Cardiac septum (tissue), 1 donor: ENCODE measurements at regions not wholly inside any gene's neighbourhood (a gene's known extent, or its start where the extent isn't known, plus 50 kb on each side); places are given as distances from the start of the nearest gene placed in this dataset.

Source experiments
- DNase-seq: peaks from one replicate; pipeline ENCODE4 v3.0.0-alpha.2; 2020; ENCODE audit warnings: low spot score
- intact Hi-C: fragments of 100-400 bp; cut with DNase I; formaldehyde crosslinking; loops from one replicate; pipeline ENCODE4 v1.14.0; 2022
- donor health status: DM: no; HTN: no; CAD: no.

DNA sequence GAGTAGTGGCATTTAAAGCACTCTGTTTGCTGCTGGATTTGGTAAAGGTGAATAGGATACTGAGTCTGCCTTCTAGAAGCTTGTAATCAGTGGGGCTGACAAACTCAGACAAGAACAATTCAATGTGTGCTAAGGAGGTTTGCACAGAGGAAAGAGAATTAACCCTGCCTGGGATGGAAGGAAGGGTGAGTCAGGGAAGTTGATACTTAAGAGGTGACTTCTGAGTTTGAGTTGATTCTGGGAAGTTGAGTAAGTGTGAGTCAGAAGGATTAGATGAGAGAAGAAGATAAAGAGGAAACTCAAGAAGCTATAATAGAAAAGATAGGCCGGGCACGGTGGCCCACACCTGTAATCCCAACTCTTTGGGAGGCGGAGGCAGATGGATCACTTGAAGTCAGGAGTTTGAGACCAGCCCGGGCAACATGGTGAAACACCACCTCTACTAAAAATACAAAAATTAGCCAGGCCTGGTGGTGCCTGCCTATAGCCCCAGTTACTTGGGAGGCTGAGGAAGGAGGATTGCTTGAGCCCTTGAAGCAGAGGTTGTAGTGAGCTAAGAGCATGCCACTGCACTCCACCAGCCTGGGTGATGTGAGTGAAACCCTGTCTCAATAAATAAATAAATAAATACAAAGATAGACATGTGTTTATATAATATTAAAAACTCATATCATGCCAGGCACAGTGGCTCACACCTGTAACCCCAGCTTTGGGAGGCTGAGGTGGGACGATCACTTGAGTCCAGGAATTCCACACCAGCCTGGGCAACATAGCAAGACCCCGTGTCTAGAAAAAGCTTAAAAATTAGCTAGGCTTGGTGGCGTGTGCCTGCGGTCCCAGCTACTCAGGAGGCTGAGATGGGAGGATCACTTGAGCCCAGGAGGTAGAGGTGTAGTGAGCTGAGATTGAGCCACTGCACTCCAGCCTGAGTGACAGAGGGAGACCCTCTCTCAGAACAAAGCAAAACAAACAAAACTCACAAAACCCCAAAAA, 126.8 kb upstream of the CPM start:
- DNase-seq: no peak
- intact Hi-C loops: no loop called here

DNA sequence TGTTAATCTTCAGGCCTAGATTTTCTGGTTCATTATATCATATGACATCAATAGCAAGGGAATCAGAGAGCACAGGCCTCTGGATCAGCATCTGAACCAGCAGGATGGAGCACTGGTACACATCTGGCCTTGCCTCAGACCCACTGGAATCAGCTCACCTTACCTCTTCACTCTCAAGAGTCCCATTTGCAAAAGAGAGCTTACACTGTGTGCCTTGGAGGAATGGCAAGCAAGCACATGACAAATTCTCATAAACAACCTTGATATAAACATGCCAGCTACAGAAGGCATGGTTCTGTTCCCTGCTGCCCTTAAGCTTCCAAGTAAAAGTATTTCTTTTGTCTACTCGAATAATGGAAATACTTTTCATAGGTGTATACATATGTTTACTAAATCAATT, 128.6 kb upstream of the CPM start:
- DNase-seq: no peak
- intact Hi-C loops: no loop called here

DNA sequence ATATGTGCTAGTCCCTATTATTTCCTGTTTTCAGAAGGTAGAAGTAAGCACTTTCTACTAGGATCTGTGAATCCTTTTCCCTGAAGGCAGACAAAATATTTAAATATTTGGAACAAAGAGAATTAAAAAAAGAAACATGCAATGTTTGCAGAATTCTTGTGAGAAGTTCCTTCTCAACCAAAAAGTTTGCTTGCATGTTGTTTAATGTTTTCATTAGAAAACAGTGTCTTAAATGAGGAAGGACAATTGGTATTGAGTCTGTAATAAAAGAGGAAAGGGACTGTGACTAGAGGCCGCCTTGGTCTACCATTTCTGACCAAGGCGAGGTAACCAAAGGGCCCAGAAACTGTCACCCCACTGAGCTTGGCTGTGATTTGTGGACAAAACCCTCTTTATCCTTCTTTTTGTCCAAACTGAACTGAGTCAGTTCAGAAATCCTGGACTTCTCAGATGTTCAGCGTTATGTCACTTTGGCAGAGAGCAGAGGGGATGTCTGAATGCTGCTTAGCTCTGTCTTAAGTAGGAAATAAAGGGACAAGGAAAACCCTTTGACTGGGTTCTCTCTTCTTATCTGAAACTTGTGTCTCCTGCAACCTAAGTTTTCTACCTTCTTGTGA, 129.8 kb upstream of the CPM start:
- intact Hi-C loops: no loop called here

DNA sequence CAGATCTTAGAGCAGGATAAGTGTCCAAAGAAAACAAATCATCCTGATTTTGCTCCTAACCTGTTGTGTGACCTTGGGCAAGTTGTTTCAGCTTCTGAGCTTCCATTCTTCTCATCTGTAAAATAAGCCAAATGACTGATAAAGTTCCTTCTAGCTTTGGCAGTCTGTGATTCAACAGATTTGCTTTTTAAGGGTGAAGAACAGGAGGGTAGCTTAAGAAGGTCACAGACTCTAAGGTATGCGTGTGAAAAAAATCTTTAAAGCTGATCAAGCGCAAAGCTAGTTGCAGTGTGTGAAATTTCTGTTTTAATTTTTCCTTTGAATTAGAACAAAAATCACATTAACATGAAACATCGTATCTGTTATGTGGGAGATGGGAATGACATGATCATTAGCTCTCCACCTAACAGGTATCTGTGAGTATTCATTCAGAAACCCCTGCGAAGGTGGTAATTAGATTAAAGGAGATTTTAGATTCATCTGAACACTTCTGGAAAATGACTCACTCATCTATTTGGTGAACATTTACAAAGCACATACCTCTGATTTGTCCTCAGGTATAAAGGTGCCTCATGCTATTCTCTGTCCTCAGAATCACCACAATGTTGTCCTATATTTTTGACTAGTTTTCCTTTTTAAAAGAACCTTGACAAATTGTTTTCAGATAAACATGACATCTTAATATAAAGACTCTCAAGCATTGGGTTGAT, 131.9 kb upstream of the CPM start:
- DNase-seq: no peak
- intact Hi-C loops: no loop called here

More for the DNA sequence above, 129.8 kb upstream of the CPM start:
- no peak for DNase-seq

DNA sequence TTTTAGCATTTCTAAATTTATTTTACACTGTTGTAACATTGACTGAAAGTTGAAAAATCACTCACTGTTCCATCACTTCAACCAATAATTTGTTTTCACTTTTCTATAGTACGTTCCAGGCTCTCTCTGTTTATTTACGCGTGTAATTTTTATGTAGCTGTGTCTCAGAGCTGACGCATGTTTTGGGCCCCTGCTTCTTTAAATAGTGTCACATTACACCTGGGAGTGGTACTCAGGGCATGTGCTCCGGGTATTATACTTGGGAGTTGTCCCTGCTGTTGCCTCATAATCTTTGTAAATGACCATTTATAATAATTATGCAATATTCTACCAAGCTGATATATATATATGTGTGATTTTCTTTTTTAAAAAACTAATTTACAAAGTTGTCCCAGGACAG, 132.8 kb upstream of the CPM start:
- intact Hi-C loops: no loop called here
- DNase-seq: no peak

DNA sequence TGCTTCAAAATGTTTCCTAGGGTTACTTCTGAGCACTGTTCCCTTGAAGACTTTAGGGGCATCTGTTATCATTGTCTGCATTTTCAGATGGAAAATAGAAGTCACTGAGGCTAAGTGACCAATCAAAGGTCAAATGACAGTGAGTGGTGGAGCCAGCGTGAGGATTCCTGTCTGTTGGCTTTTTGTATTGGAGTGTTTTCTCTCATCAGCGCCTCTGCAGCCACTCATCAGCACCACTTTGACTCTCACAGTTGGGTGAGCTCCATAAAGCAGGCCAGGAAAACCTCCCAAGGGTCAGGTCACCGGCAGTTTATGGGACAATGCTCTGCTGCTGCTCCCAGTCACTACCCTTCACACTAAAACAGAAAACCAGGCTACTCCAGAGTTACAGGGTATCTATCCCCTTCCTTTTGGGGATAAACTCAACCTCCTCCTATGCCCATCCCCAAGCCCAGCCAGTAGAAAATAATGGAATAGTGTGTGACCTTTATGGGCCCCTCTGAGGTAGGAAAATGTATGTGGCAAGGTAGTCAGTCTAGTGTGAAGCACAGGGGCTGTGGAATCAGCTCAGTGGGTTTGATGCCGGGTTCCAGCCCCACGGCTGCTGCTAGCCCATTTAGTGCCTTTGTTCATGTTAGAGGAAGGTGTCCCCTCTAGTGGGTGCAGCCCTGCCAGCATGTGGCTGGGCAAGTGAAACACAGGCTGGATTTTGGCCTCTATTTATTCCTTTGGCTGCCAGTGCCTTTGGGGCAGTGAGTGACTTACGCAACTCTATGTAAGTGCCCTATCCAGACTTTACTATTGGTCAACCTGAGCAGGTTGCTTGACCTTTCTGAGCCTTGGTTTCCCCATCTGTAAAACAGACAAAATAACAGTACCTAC, 133.8 kb upstream of the CPM start:
- DNase-seq: no peak
- intact Hi-C loops: no loop called here

DNA sequence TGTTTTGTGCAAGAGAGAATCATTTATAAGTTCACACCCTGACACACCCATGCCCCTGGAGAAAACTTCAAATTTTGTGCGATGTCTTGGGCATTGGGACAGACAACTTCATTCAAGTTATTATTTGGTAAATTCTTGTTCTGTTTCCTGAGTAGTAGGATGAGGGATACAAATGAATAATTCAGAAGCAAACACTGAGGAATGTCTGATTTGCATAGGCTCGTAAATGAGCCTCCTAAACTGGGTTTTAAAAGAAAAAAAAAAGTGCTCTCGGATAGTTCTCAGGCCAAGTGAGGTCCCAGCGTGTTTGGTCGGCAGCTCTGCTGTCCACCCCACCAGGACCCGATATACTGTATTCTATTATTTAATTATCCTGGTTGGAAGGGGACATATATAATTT, 134.7 kb upstream of the CPM start:
- intact Hi-C loops: loop anchor here (2.0 kb wide), 1 partner anchor 203 kb away; no protein-coding TSS in a partner anchor
- no peak for DNase-seq

DNA sequence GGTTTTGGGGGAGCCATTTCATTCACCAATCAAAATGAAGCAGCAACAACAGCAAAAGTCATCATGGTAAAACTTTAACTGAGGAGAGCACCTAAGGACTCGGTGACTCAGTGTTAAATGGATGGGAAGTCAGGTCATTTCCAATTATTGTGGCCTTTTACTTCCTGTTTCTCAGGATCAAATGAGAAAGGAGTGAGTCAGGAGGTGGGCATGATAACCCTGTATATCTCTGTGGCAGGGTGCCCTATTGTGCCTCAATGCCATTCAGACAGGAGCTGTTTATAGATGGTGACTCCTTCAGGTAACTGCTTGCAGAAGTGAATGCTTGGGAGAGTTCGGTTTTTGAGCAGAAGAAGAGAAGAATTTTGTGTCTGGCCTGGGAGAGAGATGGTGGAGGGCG, 135.5 kb upstream of the CPM start:
- intact Hi-C loops: loop anchor here (2.0 kb wide), 1 partner anchor 204 kb away; no protein-coding TSS in a partner anchor
- no peak for DNase-seq

DNA sequence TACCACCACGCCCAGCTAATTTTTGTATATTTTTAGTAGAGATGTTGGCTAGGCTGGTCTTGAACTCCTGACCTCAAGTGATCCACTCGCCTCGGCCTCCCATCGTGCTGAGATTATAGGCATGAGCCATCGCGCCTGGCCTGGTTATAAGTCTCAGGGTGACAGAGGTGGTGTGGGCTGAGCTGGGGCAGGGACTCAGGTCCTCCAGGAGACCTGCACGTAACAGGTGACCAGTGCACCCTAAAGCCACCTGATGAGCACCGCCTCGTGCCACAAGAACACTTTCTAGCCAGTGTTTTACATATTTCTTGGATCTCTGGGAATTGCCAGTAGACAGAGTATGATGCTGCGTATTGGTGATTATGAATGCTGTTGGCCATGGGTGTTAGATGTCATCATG, 136.5 kb upstream of the CPM start:
- intact Hi-C loops: loop anchor here (2.0 kb wide), 1 partner anchor 205 kb away; no protein-coding TSS in a partner anchor
- DNase-seq: no peak

DNA sequence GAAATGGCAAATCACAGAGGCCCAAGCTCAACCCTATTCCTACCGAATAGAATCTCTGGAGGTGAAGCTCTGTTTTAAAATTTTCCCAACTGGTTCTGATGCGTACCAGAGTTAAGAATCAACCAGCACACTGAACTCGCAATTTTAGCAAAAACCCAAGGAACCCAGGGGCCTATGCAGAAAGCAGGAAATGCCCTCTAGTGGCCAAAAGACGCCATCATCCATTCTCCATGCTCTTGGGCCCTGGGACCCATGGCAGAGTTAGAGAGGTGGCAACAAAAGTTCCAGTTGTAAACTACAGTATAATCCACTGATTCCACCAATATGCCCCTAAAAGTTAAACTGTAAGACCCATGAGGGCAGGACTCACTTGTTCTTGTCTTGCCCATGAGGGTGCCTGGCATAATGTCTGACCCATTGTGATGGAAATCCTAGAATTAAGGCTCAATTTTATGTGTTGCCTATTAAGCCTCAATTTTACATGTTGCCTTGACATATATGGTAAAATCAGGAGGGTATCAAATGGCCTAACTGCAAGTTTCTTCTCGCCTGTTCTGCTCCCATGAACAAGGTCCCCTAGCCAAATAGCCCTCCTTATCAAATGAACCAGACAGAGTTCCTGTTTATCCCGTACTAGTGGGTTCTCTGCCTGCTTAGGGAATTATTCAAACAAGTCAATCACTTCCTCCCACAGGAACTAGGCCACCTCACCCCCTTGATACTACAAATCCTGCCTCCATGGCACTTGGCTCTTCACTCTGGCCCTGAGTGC, 137.5 kb upstream of the CPM start:
- intact Hi-C loops: no loop called here
- DNase-seq: no peak

DNA sequence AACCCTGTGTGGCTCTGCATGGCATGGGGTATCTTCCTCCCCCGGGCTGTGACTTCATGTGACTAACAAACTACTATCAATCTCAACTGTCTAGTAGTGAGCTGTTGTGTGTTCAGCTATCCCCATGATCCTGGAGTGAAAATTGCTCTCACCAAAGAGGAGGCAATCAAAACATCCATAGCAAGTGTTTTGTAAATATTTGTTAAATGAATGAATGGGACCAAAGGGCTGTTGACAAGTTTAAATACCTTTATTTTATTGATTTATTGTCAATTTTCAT, 138.1 kb upstream of the CPM start:
- intact Hi-C loops: no loop called here
- no peak for DNase-seq

DNA sequence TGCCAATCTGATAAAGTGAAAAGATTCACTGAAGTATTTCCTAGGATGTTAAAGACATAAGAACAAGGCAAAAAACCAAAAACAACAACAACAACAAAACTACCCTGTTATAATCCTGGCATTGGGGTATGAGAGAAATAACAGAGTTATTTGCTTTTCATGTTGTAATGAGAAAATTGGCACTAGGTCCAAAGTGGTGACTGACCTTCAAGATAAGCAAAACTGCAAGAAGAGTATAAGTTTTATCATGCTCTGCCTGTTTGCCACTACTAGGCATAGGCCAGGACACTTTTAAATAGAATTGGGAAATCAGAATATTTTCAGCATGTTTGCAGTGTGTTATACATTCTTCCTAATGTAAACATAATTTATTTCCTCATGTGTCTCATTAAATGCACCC, 140.1 kb upstream of the CPM start:
- DNase-seq: no peak
- intact Hi-C loops: no loop called here

DNA sequence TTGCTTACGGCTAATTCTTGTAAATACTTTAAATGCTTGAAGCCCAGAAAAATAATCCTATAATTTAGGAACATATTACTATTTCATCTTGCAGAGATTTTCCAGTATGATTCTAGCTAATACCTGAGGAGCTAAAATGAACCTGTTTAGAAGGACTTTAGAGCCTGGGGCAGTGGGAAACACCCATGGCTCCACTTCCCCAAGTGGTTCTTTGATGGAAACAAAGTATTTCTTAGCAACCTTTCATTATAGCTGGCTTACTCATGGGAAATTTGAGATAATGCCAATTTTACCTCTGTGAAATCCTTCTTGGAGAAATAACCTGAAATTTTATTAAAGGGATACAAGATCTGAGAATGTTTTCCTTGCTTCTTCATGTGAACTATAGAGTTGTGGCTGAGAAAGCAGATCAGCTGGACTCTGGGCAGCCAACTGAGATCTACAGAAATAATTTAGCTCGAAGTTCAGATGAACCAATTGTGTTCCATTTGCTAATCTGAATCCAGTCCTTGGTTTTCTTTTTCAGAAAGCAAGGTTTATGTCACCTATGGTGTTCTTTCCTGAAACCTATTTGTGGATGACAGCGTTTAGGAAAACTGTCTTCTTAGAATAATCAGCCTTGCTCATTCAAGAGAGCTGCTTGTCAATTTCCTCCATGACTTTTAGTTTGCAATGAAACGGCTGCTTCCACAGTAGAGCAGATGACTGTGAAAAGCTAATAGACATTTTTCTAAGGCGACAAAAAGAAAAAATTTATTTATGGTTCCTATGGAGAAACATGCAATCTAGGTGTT, 141.8 kb upstream of the CPM start:
- intact Hi-C loops: no loop called here

DNA sequence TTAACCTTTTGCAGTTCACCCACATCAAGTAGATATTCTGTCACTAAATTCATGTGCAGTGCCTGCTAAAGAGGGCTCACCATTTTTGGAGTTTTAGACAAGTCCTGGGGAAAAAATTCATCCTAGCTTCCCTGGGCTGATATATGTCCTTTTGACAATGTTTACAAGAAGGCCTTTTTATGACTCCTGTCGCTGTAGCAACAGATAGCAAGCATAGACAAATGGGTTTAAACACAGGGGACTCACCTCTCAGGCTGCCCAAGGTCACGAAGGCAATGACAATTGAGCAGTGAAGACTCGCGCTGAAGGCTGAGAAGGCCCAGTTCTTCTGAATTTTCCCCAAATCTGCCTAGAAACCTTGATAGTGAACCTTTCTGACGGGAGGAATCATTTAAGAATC, 150.7 kb upstream of the CPM start:
- DNase-seq: no peak

More for the DNA sequence above, 141.8 kb upstream of the CPM start:
- DNase-seq: no peak

DNA sequence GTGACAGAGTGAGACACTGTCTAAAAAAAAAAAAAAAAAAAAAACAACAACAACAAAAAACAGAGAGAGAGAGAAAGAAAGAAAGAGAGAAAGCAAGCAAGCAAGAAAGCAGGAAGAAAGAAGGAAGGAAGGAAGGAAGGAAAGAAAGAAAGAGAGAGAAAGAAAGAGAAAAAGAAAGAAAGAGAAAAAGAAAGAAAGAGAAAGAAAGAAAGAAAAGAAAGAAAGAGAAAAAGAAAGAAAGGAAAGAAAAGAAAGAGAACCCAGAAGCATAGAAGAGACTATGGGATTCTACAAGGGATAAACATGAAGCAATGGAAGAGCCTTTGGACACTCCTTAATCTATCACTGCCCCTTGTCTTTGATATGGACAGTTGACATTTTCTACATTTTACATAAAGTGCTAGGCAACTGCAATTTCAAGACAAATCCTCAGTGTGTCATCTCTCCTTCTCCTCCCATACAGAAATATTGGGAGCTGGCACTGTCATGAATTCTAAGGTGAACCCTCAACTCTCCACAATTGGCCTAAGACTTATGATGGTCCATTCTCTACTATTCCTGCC, 151.9 kb upstream of the CPM start:
- intact Hi-C loops: no loop called here
- DNase-seq: no peak

More for the DNA sequence above, 150.7 kb upstream of the CPM start:
- intact Hi-C loops: no loop called here

DNA sequence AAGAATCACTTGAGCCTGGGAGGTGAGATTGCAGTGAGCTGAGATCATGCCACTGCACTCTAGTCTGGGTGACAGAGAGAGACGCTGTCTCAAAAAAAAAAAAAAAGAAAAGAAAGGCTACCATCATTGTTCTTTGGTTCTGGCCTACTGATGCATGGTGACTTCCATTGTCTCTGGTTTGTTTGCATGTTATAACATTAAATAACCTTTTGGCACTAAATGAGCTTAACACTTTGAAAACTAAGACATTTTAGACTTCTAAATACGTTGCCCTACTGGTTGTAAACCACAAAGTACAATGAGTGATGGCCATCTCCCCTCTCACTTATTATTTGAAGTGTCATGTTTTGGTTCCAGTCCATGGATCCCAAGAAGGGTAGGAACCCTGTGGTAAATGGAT, 152.9 kb upstream of the CPM start:
- intact Hi-C loops: no loop called here

DNA sequence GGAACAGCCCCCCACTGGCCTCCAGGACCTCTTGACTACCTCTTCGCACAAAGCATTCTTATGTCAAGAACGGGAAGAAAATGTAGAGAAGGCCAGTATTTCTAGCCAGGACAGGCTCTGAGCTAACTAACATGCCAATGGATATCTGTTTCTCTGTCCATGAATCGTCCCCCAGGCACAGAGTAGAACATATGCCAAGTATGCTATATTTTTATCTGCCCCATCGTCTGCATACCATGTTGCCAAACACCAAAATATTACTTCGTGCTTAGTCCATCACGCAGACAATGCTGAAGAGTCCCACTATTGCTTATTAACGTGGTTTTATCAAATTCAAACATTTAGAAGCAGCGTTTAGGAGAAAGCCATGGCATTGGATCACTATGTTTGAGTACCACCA, 151.4 kb upstream of the CPSF6 start:
- intact Hi-C loops: no loop called here
- no peak for DNase-seq

More for the DNA sequence above, 152.9 kb upstream of the CPM start:
- no peak for DNase-seq

DNA sequence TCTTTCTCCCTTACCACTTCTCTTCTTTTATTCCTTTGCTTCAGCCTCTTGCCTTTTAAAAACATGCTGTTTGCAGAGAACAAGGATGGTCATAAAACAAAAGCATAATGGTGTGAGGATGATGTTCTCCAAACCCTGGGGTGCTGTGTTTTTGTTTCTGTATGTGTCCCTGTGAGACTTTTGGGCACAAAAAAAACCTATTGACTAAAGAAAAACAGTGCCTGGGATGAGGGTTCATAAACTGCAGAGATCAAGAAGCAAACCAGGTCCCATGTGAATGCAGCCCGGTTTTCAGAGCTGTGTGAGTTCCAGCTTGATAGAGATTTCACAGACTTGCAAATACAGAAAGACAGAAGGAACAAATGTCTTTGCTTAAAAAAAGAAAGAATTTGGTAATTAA, 148.6 kb upstream of the CPSF6 start:
- no peak for DNase-seq

More for the DNA sequence above, 148.6 kb upstream of the CPSF6 start:
- intact Hi-C loops: no loop called here
